ENCODE measurements at regions not wholly inside any gene's neighbourhood (a gene's known extent, or its start where the extent isn't known, plus 50 kb on each side); places are given as distances from the start of the nearest gene placed in this dataset.

GRCh38 chrX:113973706-113974105 lies 610.2 kb upstream of the HTR2C start:
- Histone ChIP-seq H3K27ac (ENCODE audit: poor library complexity, severe bottlenecking) (no peak overlapping the region), H3K9me3 (ENCODE audit: severe bottlenecking) (no peaks in the 10 kb centered on the region), H3K36me3 (ENCODE audit: low read depth) (no peaks in the 10 kb centered on the region), H3K27me3 (ENCODE audit: insufficient read depth, poor library complexity, severe bottlenecking) (no peaks in the 10 kb centered on the region), H3K4me3 (ENCODE audit: severe bottlenecking) (no peak overlapping the region), H3K4me1 (ENCODE audit: insufficient read depth, poor library complexity, severe bottlenecking) (no peaks in the 10 kb centered on the region)
- no peak for ATAC-seq (ENCODE audit: low read depth)
- no peak for TF ChIP-seq CTCF (IDR thresholded peaks at IDR 0.05; ENCODE audit: poor library complexity, severe bottlenecking)
- DNase-seq (ENCODE audit: low spot score) = no peak

GRCh38 chrX:113966791-113967190 lies 617.1 kb upstream of the HTR2C start:
- ATAC-seq (ENCODE audit: low read depth) (no peak), DNase-seq (ENCODE audit: low spot score) (no peak)
- Histone ChIP-seq H3K4me3 (ENCODE audit: severe bottlenecking) (no peak overlapping the region), H3K27ac (ENCODE audit: poor library complexity, severe bottlenecking) (no peak overlapping the region), H3K36me3 (ENCODE audit: low read depth) (no peaks in the 10 kb centered on the region), H3K9me3 (ENCODE audit: severe bottlenecking) (no peaks in the 10 kb centered on the region), H3K4me1 (ENCODE audit: insufficient read depth, poor library complexity, severe bottlenecking) (no peaks in the 10 kb centered on the region), H3K27me3 (ENCODE audit: insufficient read depth, poor library complexity, severe bottlenecking) (no peaks in the 10 kb centered on the region)
- no peak for TF ChIP-seq CTCF (IDR thresholded peaks at IDR 0.05; ENCODE audit: poor library complexity, severe bottlenecking)

GRCh38 chrX:113962343-113962742 lies 621.5 kb upstream of the HTR2C start:
- no peak for TF ChIP-seq CTCF (IDR thresholded peaks at IDR 0.05; ENCODE audit: poor library complexity, severe bottlenecking)
- Histone ChIP-seq H3K4me1 (ENCODE audit: insufficient read depth, poor library complexity, severe bottlenecking) (no peaks in the 10 kb centered on the region), H3K27me3 (ENCODE audit: insufficient read depth, poor library complexity, severe bottlenecking) (no peaks in the 10 kb centered on the region), H3K9me3 (ENCODE audit: severe bottlenecking) (no peaks in the 10 kb centered on the region), H3K4me3 (ENCODE audit: severe bottlenecking) (no peak overlapping the region), H3K27ac (ENCODE audit: poor library complexity, severe bottlenecking) (no peak overlapping the region), H3K36me3 (ENCODE audit: low read depth) (no peaks in the 10 kb centered on the region)
- no peak for DNase-seq (ENCODE audit: low spot score)
- no peak for ATAC-seq (ENCODE audit: low read depth)

- ATAC-seq (ENCODE audit: low read depth) (no peak), DNase-seq (ENCODE audit: low spot score) (no peak)
- Histone ChIP-seq H3K27ac (ENCODE audit: poor library complexity, severe bottlenecking) (no peak overlapping the region), H3K36me3 (ENCODE audit: low read depth) (no peaks in the 10 kb centered on the region), H3K27me3 (ENCODE audit: insufficient read depth, poor library complexity, severe bottlenecking) (no peaks in the 10 kb centered on the region), H3K4me1 (ENCODE audit: insufficient read depth, poor library complexity, severe bottlenecking) (no peaks in the 10 kb centered on the region), H3K9me3 (ENCODE audit: severe bottlenecking) (no peaks in the 10 kb centered on the region), H3K4me3 (ENCODE audit: severe bottlenecking) (no peak overlapping the region)
- no peak for TF ChIP-seq CTCF (IDR thresholded peaks at IDR 0.05; ENCODE audit: poor library complexity, severe bottlenecking)
Measured at GRCh38 chrX:113959912-113960626, 623.8 kb upstream of the HTR2C start.

- DNase-seq (ENCODE audit: low spot score) = no peak
- no peak for TF ChIP-seq CTCF (IDR thresholded peaks at IDR 0.05; ENCODE audit: poor library complexity, severe bottlenecking)
Measured at GRCh38 chrX:113956936-113957335, 627.0 kb upstream of the HTR2C start.

More at GRCh38 chrX:113956936-113957335, 627.0 kb upstream of the HTR2C start:
- Histone ChIP-seq H3K4me3 (ENCODE audit: severe bottlenecking) (no peak overlapping the region), H3K9me3 (ENCODE audit: severe bottlenecking) (no peaks in the 10 kb centered on the region), H3K27me3 (ENCODE audit: insufficient read depth, poor library complexity, severe bottlenecking) (no peaks in the 10 kb centered on the region), H3K4me1 (ENCODE audit: insufficient read depth, poor library complexity, severe bottlenecking) (no peaks in the 10 kb centered on the region), H3K36me3 (ENCODE audit: low read depth) (no peaks in the 10 kb centered on the region), H3K27ac (ENCODE audit: poor library complexity, severe bottlenecking) (no peak overlapping the region)
- no peak for ATAC-seq (ENCODE audit: low read depth)

Measured in RWPE2 (cell line).